ENCODE measurements at regions not wholly inside any gene's neighbourhood (a gene's known extent, or its start where the extent isn't known, plus 50 kb on each side); places are given as distances from the start of the nearest gene placed in this dataset.
"Not testable (repeated sequence)": the region's sequence is repeated elsewhere in the genome, so short reads cannot be mapped to it uniquely, and the experiment has no call there.

DNA sequence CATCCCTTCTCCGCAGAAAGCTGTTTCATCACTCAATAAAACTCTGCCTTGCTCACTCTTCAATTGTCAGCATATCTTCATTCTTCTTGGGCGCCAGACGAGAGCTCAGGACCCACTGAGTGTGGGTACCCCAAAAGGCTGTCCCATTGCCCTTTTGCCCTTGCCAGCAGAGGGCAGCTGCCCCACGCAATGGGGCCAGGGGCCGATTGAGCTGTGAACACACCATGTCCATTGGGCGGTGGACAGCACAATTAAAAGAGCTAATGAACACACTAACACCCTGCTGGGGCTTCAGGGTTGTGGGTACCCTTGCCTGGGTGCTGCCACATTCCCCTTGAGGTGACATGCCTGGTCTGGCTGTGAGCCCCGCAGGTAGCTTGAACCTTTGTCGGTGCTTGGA lies 487.2 kb upstream of the NUDT12 start:
- CTCF ChIA-PET = no interaction called here
- TF ChIP-seq, protein P1, sequence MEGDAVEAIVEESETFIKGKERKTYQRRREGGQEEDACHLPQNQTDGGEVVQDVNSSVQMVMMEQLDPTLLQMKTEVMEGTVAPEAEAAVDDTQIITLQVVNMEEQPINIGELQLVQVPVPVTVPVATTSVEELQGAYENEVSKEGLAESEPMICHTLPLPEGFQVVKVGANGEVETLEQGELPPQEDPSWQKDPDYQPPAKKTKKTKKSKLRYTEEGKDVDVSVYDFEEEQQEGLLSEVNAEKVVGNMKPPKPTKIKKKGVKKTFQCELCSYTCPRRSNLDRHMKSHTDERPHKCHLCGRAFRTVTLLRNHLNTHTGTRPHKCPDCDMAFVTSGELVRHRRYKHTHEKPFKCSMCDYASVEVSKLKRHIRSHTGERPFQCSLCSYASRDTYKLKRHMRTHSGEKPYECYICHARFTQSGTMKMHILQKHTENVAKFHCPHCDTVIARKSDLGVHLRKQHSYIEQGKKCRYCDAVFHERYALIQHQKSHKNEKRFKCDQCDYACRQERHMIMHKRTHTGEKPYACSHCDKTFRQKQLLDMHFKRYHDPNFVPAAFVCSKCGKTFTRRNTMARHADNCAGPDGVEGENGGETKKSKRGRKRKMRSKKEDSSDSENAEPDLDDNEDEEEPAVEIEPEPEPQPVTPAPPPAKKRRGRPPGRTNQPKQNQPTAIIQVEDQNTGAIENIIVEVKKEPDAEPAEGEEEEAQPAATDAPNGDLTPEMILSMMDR (IDR thresholded peaks at IDR 0.05) = no peak
- DNase-seq (no peak), ATAC-seq (ENCODE audit: low read depth) (no peak)
- H3K9me3 Mint-ChIP-seq = peaks cover 8% of the 10 kb centered on the region
- H3K4me3 Mint-ChIP-seq = no peak overlapping the region
- no peaks in the 10 kb centered on the region for H3K36me3 Mint-ChIP-seq (ENCODE audit: low read depth)
- POLR2A ChIA-PET = no interaction called here
- intact Hi-C loops (cut with micrococcal nuclease) = no loop called here
- no peaks in the 10 kb centered on the region for H3K4me1 Mint-ChIP-seq
- H3K27ac Mint-ChIP-seq = no peak overlapping the region
- H3K27me3 Mint-ChIP-seq = no peaks in the 10 kb centered on the region

DNA sequence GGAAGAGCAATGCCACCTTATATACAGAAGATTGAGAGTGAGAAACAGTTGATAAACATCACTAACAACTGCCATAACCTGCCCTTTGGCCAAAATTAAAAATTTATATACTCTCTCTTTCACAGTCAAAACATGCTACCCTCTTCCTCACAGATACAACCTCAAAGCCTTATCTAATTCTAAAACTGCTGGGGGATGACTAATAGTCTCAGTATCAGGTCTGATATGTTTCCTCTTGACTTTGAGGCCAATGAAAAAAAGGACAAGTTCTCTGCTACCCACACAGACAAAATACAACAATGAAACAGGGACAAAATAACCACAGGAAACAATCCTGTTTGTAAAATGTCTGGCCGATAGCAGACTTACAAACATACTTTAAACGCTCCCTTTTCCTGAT lies 485.6 kb upstream of the NUDT12 start:
- ATAC-seq (ENCODE audit: low read depth) = no peak
- no peaks in the 10 kb centered on the region for H3K36me3 Mint-ChIP-seq (ENCODE audit: low read depth)
- intact Hi-C loops (cut with micrococcal nuclease) = no loop called here

DNA sequence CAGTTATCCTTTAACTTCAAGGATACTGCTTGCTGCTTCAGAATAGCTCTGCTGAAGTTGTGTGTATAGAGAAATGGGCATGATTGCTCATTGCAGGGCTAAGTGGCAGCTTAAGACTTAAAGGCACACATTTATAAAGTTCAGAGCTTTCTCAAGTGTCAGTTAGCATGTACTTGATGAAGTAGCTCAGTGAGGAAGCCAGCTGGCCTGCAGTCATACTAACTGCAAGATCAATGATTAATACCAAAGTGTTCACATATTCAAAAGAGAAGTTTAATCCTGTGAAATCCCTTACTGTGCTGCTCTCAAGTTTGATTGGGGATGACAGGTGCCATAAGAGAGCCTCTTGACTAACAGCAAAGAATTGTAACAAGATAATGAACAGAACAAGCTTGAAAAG lies 483.4 kb upstream of the NUDT12 start:
- Mint-ChIP-seq H3K36me3 (ENCODE audit: low read depth) (no peaks in the 10 kb centered on the region), H3K4me3 (no peak overlapping the region), H3K27me3 (no peaks in the 10 kb centered on the region), H3K9me3 (peaks cover 8% of the 10 kb centered on the region), H3K4me1 (no peaks in the 10 kb centered on the region), H3K27ac (no peak overlapping the region)
- ChIA-PET POLR2A (no interaction called here), CTCF (no interaction called here)
- ATAC-seq (ENCODE audit: low read depth) (no peak), DNase-seq (no peak)
- intact Hi-C loops (cut with micrococcal nuclease) = no loop called here
- TF ChIP-seq, protein P1 (IDR thresholded peaks at IDR 0.05) = no peak

More for the DNA sequence above, 485.6 kb upstream of the NUDT12 start:
- CTCF ChIA-PET = no interaction called here
- Mint-ChIP-seq H3K4me1 (no peaks in the 10 kb centered on the region), H3K4me3 (no peak overlapping the region), H3K27me3 (no peaks in the 10 kb centered on the region), H3K27ac (no peak overlapping the region), H3K9me3 (peaks cover 8% of the 10 kb centered on the region)
- DNase-seq = no peak
- POLR2A ChIA-PET = no interaction called here
- TF ChIP-seq, protein P1 (IDR thresholded peaks at IDR 0.05) = no peak

DNA sequence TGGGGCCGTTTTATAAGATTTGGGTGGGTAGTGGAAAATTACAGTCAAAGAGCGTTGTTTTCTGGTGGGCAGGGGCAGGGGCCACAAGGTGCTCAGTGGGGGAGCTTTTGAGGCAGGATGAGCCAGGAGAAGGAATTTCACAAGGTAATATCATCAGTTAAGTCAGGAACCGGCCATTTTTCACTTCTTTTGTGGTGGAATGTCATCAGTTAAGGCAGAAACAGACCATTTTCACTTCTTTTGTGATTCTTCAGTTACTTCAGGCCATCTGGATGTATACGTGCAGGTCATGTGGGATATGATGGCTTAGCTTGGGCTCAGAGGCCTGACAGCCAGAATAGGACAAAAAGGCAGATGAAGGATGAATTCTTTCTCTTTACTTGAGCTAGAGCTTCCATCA lies 477.3 kb upstream of the NUDT12 start:
- POLR2A ChIA-PET; intact Hi-C loops (cut with micrococcal nuclease); H3K9me3 Mint-ChIP-seq; H3K36me3 Mint-ChIP-seq (ENCODE audit: low read depth); H3K27me3 Mint-ChIP-seq; ATAC-seq (ENCODE audit: low read depth); H3K4me3 Mint-ChIP-seq; DNase-seq; H3K27ac Mint-ChIP-seq; CTCF ChIA-PET; H3K4me1 Mint-ChIP-seq: not testable (repeated sequence)

DNA sequence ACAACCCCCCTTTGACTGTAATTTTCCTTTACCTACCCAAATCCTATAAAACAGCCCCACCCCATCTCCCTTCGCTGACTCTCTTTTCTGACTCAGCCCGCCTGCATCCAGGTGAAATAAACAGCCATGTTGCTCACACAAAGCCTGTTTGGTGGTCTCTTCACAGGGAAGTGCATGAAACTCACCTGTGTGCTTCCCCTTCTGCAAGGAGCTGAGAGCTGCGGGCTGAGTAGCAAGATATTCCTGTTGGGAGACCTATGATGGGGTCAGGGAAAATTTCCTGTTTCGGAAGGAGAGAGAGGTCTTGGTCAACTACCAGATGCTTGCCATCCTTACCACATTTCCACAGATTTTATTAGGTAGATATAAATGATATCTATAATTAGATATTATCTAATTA lies 474.5 kb upstream of the NUDT12 start:
- H3K27me3 Mint-ChIP-seq; CTCF ChIA-PET; H3K36me3 Mint-ChIP-seq (ENCODE audit: low read depth); H3K4me3 Mint-ChIP-seq; H3K27ac Mint-ChIP-seq; H3K9me3 Mint-ChIP-seq; DNase-seq; ATAC-seq (ENCODE audit: low read depth); intact Hi-C loops (cut with micrococcal nuclease); POLR2A ChIA-PET; H3K4me1 Mint-ChIP-seq: not testable (repeated sequence)

DNA sequence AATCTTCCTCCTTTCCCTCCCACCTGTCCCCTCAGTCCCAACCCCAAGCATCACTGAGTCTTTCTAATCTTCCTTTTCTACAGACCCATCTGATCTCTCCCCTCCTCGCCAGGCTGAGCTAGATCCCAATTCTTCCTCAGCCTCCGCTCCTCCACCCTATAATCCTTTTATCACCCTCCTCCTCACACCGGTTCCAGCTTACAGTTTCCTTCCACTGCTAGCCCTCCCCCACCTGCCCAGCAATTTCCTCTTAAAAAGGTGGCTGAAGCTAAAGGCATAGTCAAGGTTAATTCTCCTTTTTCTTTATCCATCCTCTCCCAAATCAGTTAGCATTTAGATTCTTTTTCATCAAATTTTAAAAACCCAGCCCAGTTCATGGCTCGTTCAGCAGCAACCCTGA lies 470.6 kb upstream of the NUDT12 start:
- H3K27ac Mint-ChIP-seq; H3K27me3 Mint-ChIP-seq; DNase-seq; H3K9me3 Mint-ChIP-seq; H3K4me3 Mint-ChIP-seq; ATAC-seq (ENCODE audit: low read depth); CTCF ChIA-PET; H3K4me1 Mint-ChIP-seq; POLR2A ChIA-PET; intact Hi-C loops (cut with micrococcal nuclease); H3K36me3 Mint-ChIP-seq (ENCODE audit: low read depth): not testable (repeated sequence)

DNA sequence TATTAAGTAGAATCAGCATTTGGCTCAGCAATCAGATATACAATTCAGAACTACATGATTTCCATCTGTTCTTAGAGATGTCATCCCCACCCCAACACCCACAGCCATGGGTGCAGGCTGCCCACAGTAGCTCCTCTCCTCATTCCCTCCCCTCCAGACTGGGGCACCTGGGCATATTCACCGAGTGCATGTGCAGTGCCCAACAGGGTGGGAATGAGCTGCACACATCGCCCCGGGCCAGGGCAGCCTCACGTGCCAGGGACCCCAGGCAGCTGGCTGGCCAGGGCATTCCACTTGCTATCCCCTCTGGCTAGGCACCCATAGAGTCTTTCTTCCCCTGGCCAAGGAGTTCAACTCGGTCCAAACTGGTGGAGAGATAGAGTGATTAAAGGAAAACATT lies 461.9 kb upstream of the NUDT12 start:
- no peaks in the 10 kb centered on the region for H3K27me3 Mint-ChIP-seq
- no peak overlapping the region for H3K4me3 Mint-ChIP-seq
- peaks cover 6% of the 10 kb centered on the region for H3K9me3 Mint-ChIP-seq
- TF ChIP-seq, protein P1 (IDR thresholded peaks at IDR 0.05) = no peak
- no peak overlapping the region for H3K27ac Mint-ChIP-seq
- no peak for DNase-seq
- CTCF ChIA-PET = no interaction called here
- no peaks in the 10 kb centered on the region for H3K4me1 Mint-ChIP-seq
- no peak for ATAC-seq (ENCODE audit: low read depth)
- intact Hi-C loops (cut with micrococcal nuclease) = no loop called here
- POLR2A ChIA-PET = no interaction called here
- no peaks in the 10 kb centered on the region for H3K36me3 Mint-ChIP-seq (ENCODE audit: low read depth)

Data from activated B cell treated with CpG ODN at 0.5 μM for 24 hours (primary cell).